ENCODE measurements at regions not wholly inside any gene's neighbourhood (a gene's known extent, or its start where the extent isn't known, plus 50 kb on each side); places are given as distances from the start of the nearest gene placed in this dataset.

GRCh38 chr6:73968221-73968757, 272.3 kb downstream of the CD109 start:
- in situ Hi-C loops (cut with HindIII; ENCODE audit: low sequenced_read_pairs): no loop called here
- no peak overlapping the region for H3K4me3 ChIP-seq (ENCODE audit: low read depth, low read length)
- no peak for TF ChIP-seq CTCF (IDR thresholded peaks at IDR 0.05; ENCODE audit: low read depth, low read length)
- DNase-seq (ENCODE audit: low read depth, low spot score): no peak

- in situ Hi-C loops (cut with HindIII; ENCODE audit: low sequenced_read_pairs): no loop called here
- no peak for TF ChIP-seq CTCF (IDR thresholded peaks at IDR 0.05; ENCODE audit: low read depth, low read length)
- DNase-seq (ENCODE audit: low read depth, low spot score): no peak
- no peak overlapping the region for H3K4me3 ChIP-seq (ENCODE audit: low read depth, low read length)
Measured at GRCh38 chr6:73965539-73966029, 269.6 kb downstream of the CD109 start.

GRCh38 chr6:73964241-73964854, 268.3 kb downstream of the CD109 start:
- no peak for TF ChIP-seq CTCF (IDR thresholded peaks at IDR 0.05; ENCODE audit: low read depth, low read length)
- no peak for DNase-seq (ENCODE audit: low read depth, low spot score)
- no peak overlapping the region for H3K4me3 ChIP-seq (ENCODE audit: low read depth, low read length)
- in situ Hi-C loops (cut with HindIII; ENCODE audit: low sequenced_read_pairs): no loop called here

- in situ Hi-C loops (cut with HindIII; ENCODE audit: low sequenced_read_pairs): no loop called here
- TF ChIP-seq CTCF (IDR thresholded peaks at IDR 0.05; ENCODE audit: low read depth, low read length): no peak
Measured at GRCh38 chr6:73962884-73963283, 266.9 kb downstream of the CD109 start.

GRCh38 chr6:73956305-73956704, 260.3 kb downstream of the CD109 start:
- H3K4me3 ChIP-seq (ENCODE audit: low read depth, low read length): no peak overlapping the region
- in situ Hi-C loops (cut with HindIII; ENCODE audit: low sequenced_read_pairs): no loop called here
- DNase-seq (ENCODE audit: low read depth, low spot score): no peak
- TF ChIP-seq CTCF (IDR thresholded peaks at IDR 0.05; ENCODE audit: low read depth, low read length): no peak

More at GRCh38 chr6:73962884-73963283, 266.9 kb downstream of the CD109 start:
- DNase-seq (ENCODE audit: low read depth, low spot score): no peak
- no peak overlapping the region for H3K4me3 ChIP-seq (ENCODE audit: low read depth, low read length)

- no peak overlapping the region for H3K4me3 ChIP-seq (ENCODE audit: low read depth, low read length)
- no peak for TF ChIP-seq CTCF (IDR thresholded peaks at IDR 0.05; ENCODE audit: low read depth, low read length)
- DNase-seq (ENCODE audit: low read depth, low spot score): no peak
- in situ Hi-C loops (cut with HindIII; ENCODE audit: low sequenced_read_pairs): no loop called here
Measured at GRCh38 chr6:73955800-73956199, 259.8 kb downstream of the CD109 start.

Data from astrocyte of the spinal cord (primary cell).